Activated CD8-positive, alpha-beta T cell treated with anti-CD3 and anti-CD28 coated beads, Interleukin-2, amount 10 ng/mL, durations not matched to agents 7 days and 5 days (primary cell): ENCODE measurements at regions not wholly inside any gene's neighbourhood (a gene's known extent, or its start where the extent isn't known, plus 50 kb on each side); places are given as distances from the start of the nearest gene placed in this dataset.
A peak's percentile ranks its signal among the peaks of the same experiment; 100 is the strongest.

ENCODE experiments used
- ATAC-seq: fragments of 150-1000 bp; cut with Tn5 transposase; one replicate; pipeline ENCODE4 v1.10.0; 2021; ENCODE audit warnings: moderate library complexity
- CTCF ChIA-PET: fragments of 350-600 bp; sonication (Branson Sonifier 250); formaldehyde crosslinking; loops from one replicate; lab custom pipeline; 2021; ENCODE audit warnings: antibody characterized with exemption; lab: Charles Lee
- POLR2A ChIA-PET: fragments of 350-600 bp; sonication (Branson Sonifier 250); formaldehyde crosslinking; loops from one replicate; lab custom pipeline; 2021; ENCODE audit warnings: antibody characterized with exemption; lab: Charles Lee
- DNase-seq: peaks from one replicate; pipeline ENCODE4 v3.0.0-alpha.2; 2020
- H3K27ac Mint-ChIP-seq: one replicate; pipeline ENCODE4 v1.8.0; 2021; ENCODE audit warnings: mild to moderate bottlenecking, mixed read lengths
- H3K27me3 Mint-ChIP-seq: one replicate; pipeline ENCODE4 v1.8.0; 2021; ENCODE audit warnings: low read depth, mixed read lengths
- H3K36me3 Mint-ChIP-seq: one replicate; pipeline ENCODE4 v1.8.0; 2021; ENCODE audit warnings: low read depth, mixed read lengths
- H3K4me1 Mint-ChIP-seq: one replicate; pipeline ENCODE4 v1.8.0; 2021; ENCODE audit warnings: low read depth, mixed read lengths
- H3K4me3 Mint-ChIP-seq: one replicate; pipeline ENCODE4 v1.8.0; 2021; ENCODE audit warnings: mild to moderate bottlenecking, mixed read lengths
- H3K9me3 Mint-ChIP-seq: one replicate; pipeline ENCODE4 v1.8.0; 2022; ENCODE audit warnings: mixed read lengths; ENCODE audit not compliant: insufficient read depth

DNA sequence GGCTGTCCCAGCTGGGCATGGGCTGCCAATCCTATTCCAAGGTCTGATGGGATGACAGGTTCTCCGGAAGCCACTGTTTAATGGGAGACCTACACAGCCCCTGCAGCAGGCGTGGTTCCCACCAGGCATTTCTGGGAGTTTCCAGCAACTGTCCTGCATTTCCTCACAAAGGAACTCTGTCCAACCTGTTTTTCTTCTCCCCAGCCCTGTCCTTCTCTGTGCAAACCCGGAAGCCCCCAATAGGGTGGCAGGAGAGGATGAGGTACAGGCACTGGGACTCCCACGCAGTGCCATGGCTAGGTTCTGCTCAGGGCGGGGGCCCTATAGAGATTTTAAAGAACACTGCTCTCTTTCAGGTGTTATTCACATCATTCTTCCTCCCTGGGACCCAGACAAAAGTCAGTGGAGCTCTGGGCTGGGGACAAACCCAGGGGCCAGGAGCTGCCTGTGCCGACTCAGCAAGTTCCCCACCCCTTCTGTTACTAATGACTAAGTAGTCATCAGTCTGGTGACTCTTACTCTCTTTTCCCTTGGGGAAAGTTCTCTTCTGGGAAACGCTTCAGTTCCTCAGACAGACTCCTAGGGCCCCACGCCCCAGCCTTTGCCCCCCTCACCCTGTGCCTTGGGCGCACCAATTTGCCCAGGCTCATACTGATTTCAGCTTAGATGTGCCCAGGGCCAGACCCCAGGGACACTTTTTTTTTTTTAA is 97.7 kb downstream of the CD47 start:
- Mint-ChIP-seq H3K4me3 (no peak overlapping the region), H3K27me3 (peaks cover 2% of the 10 kb centered on the region), H3K27ac (no peak overlapping the region), H3K9me3 (no peaks in the 10 kb centered on the region), H3K36me3 (no peaks in the 10 kb centered on the region), H3K4me1 (peaks cover 9% of the 10 kb centered on the region)
- DNase-seq (no peak), ATAC-seq (no peak)
- ChIA-PET CTCF (interaction anchor here (1.4 kb wide), 2 partner anchors 55 to 65 kb away, joined by 3 to 4 read pairs; no protein-coding TSS in a partner anchor), POLR2A (interaction anchor here (0.6 kb wide), 1 partner anchor 938 kb away, joined by 3 read pairs; no protein-coding TSS in a partner anchor)

- Mint-ChIP-seq H3K27me3 (no peaks in the 10 kb centered on the region), H3K27ac (no peak overlapping the region), H3K9me3 (no peaks in the 10 kb centered on the region), H3K36me3 (peaks cover 2% of the 10 kb centered on the region), H3K4me3 (no peak overlapping the region), H3K4me1 (peaks cover 27% of the 10 kb centered on the region)
- DNase-seq (no peak), ATAC-seq (no peak)
- CTCF ChIA-PET: no interaction called here
- POLR2A ChIA-PET: no interaction called here
These were observed 99.9 kb downstream of the CD47 start for GRCh38 chr3:107990926-107991325.

GRCh38 chr3:107990433-107990832 is 100.4 kb downstream of the CD47 start:
- ChIA-PET CTCF (no interaction called here), POLR2A (no interaction called here)
- H3K36me3 Mint-ChIP-seq: peaks cover 2% of the 10 kb centered on the region
- no peaks in the 10 kb centered on the region for H3K9me3 Mint-ChIP-seq
- no peaks in the 10 kb centered on the region for H3K27me3 Mint-ChIP-seq
- ATAC-seq (no peak), DNase-seq (no peak)
- no peak overlapping the region for H3K27ac Mint-ChIP-seq
- peaks cover 32% of the 10 kb centered on the region for H3K4me1 Mint-ChIP-seq
- H3K4me3 Mint-ChIP-seq: no peak overlapping the region

DNA sequence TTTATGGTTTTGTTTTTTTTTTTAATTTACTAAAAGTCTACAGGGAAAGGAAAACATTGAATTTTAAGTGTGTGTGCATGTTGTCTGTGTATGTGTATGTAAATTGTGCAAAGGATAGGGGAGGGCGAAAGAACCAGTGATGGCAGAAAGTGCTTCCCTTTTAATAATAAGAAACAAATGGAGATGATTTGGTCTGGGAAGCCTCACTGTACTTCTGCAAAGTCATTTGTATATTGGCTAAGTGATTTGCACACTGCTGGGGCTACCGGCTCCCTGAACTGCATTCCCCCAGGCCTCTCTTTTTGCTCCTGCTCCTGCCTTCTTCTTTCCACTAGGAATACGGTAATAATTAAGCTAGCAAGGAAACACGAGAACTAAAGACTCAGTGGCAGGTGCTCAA is 101.2 kb downstream of the CD47 start:
- peaks cover 2% of the 10 kb centered on the region for H3K36me3 Mint-ChIP-seq
- POLR2A ChIA-PET: no interaction called here
- H3K27me3 Mint-ChIP-seq: no peaks in the 10 kb centered on the region
- no peak overlapping the region for H3K27ac Mint-ChIP-seq
- H3K4me1 Mint-ChIP-seq: peaks cover 35% of the 10 kb centered on the region
- no peaks in the 10 kb centered on the region for H3K9me3 Mint-ChIP-seq
- no peak for ATAC-seq
- CTCF ChIA-PET: no interaction called here
- DNase-seq: no peak
- H3K4me3 Mint-ChIP-seq: no peak overlapping the region

DNA sequence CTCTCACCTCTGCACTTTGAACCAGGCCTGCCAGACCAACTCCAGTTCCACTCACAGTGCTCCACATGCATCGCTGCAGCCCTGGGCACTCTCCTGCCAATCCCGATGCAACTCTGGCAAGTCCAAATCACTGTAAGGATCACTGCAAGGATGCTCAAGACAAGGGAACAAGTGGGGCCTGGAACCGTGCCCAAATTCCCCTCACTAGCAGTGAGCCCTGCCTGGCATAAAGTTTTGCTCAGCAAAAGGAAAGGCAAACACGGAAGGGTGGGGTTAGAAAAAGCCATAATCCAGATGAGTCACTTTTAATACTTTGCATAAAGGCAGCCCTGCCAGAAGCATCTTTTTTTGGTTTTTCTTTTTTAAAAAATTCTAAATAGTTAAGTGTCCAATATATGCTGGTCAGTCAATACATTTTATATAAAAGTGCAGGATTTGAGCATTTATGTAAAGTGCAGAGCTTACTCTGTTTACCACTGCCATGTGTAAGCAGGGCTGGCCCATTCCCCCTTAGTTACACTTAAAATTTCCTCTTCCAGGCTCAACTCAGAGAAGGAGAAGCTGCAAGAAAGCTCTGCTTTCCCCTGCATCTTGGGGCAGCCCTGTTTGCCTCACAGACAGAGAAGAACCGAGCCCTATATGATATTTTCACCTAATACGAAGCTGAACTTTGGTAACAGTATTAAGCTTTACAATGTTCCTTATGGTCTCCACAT is 102.2 kb downstream of the CD47 start:
- ATAC-seq (no peak), DNase-seq (no peak)
- peaks cover 2% of the 10 kb centered on the region for H3K36me3 Mint-ChIP-seq
- peaks cover 38% of the 10 kb centered on the region for H3K4me1 Mint-ChIP-seq
- H3K27me3 Mint-ChIP-seq: no peaks in the 10 kb centered on the region
- no peaks in the 10 kb centered on the region for H3K9me3 Mint-ChIP-seq
- ChIA-PET CTCF (interaction anchor here (1.4 kb wide), 1 partner anchor 9 kb away, joined by 4 read pairs; no protein-coding TSS in a partner anchor), POLR2A (no interaction called here)
- peak overlapping the region; percentile 27 for H3K4me3 Mint-ChIP-seq
- H3K27ac Mint-ChIP-seq: peak overlapping the region; percentile 54

- ChIA-PET CTCF (interaction anchor here (1.4 to 3.2 kb wide), 2 partner anchors 8 to 60 kb away, joined by 4 to 19 read pairs; no protein-coding TSS in a partner anchor), POLR2A (interaction anchor here (1.0 kb wide), 1 partner anchor 59 kb away, joined by 3 read pairs; no protein-coding TSS in a partner anchor)
- Mint-ChIP-seq H3K4me3 (no peak overlapping the region), H3K9me3 (no peaks in the 10 kb centered on the region), H3K27me3 (no peaks in the 10 kb centered on the region), H3K4me1 (peaks cover 38% of the 10 kb centered on the region), H3K36me3 (peaks cover 2% of the 10 kb centered on the region), H3K27ac (no peak overlapping the region)
- ATAC-seq (no peak), DNase-seq (no peak)
These were observed 103.5 kb downstream of the CD47 start for GRCh38 chr3:107987036-107987939.

DNA sequence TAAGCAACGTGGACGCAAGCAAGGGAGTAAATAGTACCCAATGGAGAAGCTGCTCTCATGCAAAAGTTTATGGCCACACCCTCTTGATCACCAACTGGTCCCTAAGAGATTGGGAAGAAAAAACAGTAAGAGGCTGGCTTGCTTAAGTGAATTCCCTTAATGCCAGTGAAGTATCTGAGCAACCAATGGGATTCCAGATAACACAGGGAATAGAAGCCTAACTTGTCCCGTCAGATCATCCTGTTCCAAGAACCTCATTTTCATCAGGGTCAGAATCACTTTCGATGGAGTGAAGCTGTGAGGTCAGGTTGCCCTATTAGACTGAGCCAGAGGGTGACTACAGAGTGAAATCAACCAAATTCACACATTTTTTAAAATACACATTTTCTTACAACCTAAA is 104.3 kb downstream of the CD47 start:
- ATAC-seq (no peak), DNase-seq (no peak)
- peaks cover 40% of the 10 kb centered on the region for H3K4me1 Mint-ChIP-seq
- ChIA-PET CTCF (interaction anchor here (1.6 to 3.2 kb wide), 2 partner anchors 11 to 59 kb away, joined by 7 to 19 read pairs; no protein-coding TSS in a partner anchor), POLR2A (interaction anchor here (1.0 to 1.4 kb wide), 2 partner anchors 16 to 59 kb away, joined by 3 read pairs; no protein-coding TSS in a partner anchor)
- peak overlapping the region; percentile 13 for H3K27ac Mint-ChIP-seq
- H3K27me3 Mint-ChIP-seq: no peaks in the 10 kb centered on the region
- no peak overlapping the region for H3K4me3 Mint-ChIP-seq
- H3K9me3 Mint-ChIP-seq: no peaks in the 10 kb centered on the region
- peaks cover 2% of the 10 kb centered on the region for H3K36me3 Mint-ChIP-seq

DNA sequence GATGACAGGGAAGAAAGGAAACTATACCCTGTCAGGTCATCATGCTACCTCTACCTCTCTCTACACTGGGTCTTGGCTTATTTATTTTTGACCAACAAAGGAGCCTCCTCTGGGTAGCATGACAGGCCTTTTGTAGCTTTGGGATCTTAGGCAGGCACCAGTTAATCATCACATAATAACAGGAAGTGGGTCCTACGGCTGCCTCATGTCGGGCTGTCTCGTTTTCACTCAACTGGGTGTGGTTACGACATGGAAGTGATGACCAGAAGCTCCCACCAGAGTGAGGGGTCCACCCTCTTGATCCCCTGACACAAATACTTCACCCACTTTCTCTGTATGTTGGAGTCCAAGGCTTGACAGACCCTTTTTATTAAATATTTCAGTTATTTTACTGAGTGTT is 105.3 kb downstream of the CD47 start:
- H3K27me3 Mint-ChIP-seq: no peaks in the 10 kb centered on the region
- peak; percentile 88 for ATAC-seq
- no peaks in the 10 kb centered on the region for H3K9me3 Mint-ChIP-seq
- DNase-seq: peak; percentile 65
- H3K36me3 Mint-ChIP-seq: peaks cover 2% of the 10 kb centered on the region
- H3K4me1 Mint-ChIP-seq: peaks cover 45% of the 10 kb centered on the region
- ChIA-PET CTCF (interaction anchor here (0.7 to 3.2 kb wide), 4 partner anchors 9 to 58 kb away, joined by 3 to 19 read pairs (median 5); no protein-coding TSS in a partner anchor), POLR2A (interaction anchor here (1.3 to 1.4 kb wide), 2 partner anchors 15 to 140 kb away, joined by 3 read pairs; no protein-coding TSS in a partner anchor)
- H3K4me3 Mint-ChIP-seq: peak overlapping the region; percentile 42
- H3K27ac Mint-ChIP-seq: peak overlapping the region; percentile 84

GRCh38 chr3:107983247-107983646 is 107.6 kb downstream of the CD47 start:
- Mint-ChIP-seq H3K4me1 (peaks cover 59% of the 10 kb centered on the region), H3K36me3 (peaks cover 4% of the 10 kb centered on the region), H3K4me3 (no peak overlapping the region), H3K9me3 (no peaks in the 10 kb centered on the region), H3K27ac (no peak overlapping the region), H3K27me3 (no peaks in the 10 kb centered on the region)
- DNase-seq (no peak), ATAC-seq (no peak)
- POLR2A ChIA-PET: no interaction called here
- CTCF ChIA-PET: interaction anchor here (1.5 to 1.8 kb wide), 2 partner anchors 51 to 56 kb away, joined by 4 to 6 read pairs; no protein-coding TSS in a partner anchor

GRCh38 chr3:107982165-107982564 is 108.7 kb downstream of the CD47 start:
- no peak for ATAC-seq
- H3K4me3 Mint-ChIP-seq: no peak overlapping the region
- H3K9me3 Mint-ChIP-seq: no peaks in the 10 kb centered on the region
- H3K27ac Mint-ChIP-seq: no peak overlapping the region
- no peaks in the 10 kb centered on the region for H3K27me3 Mint-ChIP-seq
- H3K36me3 Mint-ChIP-seq: peaks cover 4% of the 10 kb centered on the region
- POLR2A ChIA-PET: interaction anchor here (0.6 kb wide), 1 partner anchor 107 kb away, joined by 4 read pairs; no protein-coding TSS in a partner anchor
- CTCF ChIA-PET: interaction anchor here (1.5 to 1.8 kb wide), 2 partner anchors 52 to 55 kb away, joined by 4 to 6 read pairs; no protein-coding TSS in a partner anchor
- DNase-seq: no peak
- H3K4me1 Mint-ChIP-seq: peaks cover 63% of the 10 kb centered on the region
